ENCODE measurements at regions not wholly inside any gene's neighbourhood (a gene's known extent, or its start where the extent isn't known, plus 50 kb on each side); places are given as distances from the start of the nearest gene placed in this dataset.

DNA sequence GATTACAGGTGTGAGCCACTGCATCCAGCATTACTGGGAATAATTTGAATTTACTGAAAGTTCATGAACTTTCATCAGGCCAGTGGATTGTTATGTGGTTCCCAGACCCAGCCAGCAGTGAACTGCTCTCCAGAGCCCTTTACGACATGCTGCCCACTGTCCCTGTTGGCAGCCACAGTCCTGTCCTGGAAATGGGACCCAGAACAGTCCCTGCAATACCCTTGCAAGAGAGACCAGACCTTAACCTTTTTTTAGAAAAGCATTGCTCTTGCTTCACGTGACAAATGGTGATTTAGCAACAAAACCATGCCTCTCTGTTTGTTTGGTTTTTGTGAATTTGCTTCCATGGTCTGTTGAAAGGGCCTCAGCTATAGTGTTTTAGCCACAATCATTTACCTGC is 367.3 kb upstream of the C2CD4B start:
- no peak overlapping the region for H3K4me3 ChIP-seq (ENCODE audit: low read depth, low read length)

DNA sequence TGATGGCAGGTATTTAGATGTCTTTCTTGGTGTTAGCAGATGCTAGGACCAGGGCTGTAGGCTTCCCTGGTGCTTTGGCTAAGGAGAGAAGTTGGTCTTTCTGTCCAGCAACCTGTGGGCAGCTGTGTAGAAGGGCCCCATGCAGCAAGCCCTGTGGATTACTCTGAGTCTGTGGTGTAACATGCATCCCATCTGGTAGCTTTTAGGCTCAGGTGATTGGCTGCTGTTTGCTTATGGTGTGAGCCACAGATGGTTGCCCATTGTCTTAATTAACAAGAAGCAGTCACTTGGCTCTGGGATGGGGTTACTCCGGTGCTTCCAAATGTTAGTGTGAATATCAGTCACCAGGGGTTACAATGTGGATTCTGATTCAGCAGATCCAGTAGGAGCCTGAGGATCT is 368.6 kb upstream of the C2CD4B start:
- no peak overlapping the region for H3K4me3 ChIP-seq (ENCODE audit: low read depth, low read length)

DNA sequence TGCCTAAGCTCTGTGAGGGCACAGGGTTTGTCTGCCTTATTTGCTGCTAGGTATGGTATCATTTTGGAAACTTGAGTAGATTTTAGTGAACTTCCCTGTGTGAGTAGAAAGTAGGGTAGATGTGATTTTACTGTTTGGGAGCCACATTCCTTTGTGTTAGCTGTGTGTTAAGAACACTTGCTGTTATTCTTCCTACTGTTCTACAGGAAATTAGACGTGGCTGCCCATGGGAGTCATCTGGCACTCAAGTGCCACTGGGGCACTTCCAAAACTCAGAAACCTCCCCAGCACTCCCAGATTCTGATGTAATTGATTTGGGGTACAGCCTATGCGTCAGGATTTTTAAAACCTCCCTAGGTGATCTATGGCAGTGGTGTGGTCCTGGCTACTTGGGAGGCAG is 369.9 kb upstream of the C2CD4B start:
- no peak overlapping the region for H3K4me3 ChIP-seq (ENCODE audit: low read depth, low read length)

DNA sequence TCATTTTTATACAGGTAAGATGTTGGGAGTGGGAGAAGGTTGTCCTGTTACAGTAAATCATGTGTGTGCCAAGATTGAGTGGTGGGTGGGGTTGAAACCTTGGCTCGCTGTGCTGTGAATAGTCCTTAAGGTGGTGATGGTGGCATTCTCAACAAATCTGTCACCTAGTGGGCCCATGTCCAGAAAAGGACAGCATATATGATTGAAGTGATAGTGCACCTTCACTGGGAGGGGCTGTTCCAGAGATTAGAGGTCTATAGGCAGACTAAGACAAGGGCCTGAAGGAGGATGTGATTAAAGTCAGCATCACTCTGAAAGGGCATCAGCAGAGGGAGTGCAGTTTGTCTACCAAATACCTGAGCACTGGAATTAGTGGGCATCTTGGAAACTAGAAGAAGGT is 374.2 kb upstream of the C2CD4B start:
- no peak overlapping the region for H3K4me3 ChIP-seq (ENCODE audit: low read depth, low read length)

DNA sequence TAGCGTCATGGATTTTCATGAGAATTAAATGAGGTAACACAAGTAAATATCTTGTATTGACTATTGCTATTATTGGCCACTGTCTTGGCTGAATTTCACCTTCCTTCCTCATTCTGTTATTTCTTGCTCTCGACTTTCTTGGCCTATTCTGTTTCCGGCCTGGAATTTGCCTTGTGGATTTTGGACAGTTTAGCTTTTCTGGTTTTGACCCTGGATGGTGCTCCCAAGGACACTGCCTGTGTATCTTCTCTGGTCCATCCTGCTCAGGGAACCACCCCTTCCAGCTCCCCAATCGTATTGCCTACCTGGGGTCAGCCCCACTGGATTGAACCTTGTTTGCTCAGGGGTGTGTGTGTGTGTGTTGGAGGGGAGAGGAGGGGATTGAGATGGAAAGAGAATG is 376.2 kb upstream of the C2CD4B start:
- H3K4me3 ChIP-seq (ENCODE audit: low read depth, low read length) = no peak overlapping the region

DNA sequence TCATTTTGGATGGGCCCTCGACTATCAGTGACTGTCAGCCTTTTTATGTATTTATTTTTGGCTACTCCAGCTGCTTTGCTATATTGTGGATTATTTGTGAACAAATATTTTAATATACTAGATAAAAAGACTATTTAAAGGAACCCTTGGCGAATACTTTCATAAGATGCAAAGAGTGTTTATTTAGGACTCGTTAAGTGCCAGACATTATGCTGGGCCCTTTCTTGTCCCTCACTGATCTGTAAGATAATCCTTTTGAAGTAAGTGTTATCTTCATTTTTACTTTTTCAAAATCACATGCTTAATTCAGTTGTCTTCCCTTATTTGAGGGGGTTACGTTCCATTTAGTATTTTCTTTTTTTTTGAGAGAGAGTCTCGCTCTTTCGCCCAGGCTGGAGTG is 376.8 kb upstream of the C2CD4B start:
- H3K4me3 ChIP-seq (ENCODE audit: low read depth, low read length) = no peak overlapping the region

DNA sequence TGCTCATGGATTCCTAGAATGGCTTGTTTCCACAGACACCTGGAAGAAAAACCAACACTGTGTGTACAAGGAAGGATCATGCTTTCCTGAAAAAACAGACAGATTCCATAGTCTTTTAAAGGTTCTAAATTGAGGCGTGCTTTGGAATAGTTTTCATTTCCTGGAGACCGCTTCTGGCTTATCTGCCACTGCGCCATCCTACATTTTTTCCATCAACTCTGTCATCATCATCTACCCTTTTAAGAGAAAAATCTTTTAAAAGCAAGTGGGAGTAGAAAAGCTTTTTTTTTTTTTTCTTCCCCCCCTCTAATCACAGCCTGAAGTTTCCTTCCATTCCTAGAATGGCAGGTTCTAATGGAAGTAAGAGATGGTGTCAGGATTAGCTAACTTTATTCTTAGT is 379.4 kb upstream of the C2CD4B start:
- H3K4me3 ChIP-seq (ENCODE audit: low read depth, low read length) = no peak overlapping the region

DNA sequence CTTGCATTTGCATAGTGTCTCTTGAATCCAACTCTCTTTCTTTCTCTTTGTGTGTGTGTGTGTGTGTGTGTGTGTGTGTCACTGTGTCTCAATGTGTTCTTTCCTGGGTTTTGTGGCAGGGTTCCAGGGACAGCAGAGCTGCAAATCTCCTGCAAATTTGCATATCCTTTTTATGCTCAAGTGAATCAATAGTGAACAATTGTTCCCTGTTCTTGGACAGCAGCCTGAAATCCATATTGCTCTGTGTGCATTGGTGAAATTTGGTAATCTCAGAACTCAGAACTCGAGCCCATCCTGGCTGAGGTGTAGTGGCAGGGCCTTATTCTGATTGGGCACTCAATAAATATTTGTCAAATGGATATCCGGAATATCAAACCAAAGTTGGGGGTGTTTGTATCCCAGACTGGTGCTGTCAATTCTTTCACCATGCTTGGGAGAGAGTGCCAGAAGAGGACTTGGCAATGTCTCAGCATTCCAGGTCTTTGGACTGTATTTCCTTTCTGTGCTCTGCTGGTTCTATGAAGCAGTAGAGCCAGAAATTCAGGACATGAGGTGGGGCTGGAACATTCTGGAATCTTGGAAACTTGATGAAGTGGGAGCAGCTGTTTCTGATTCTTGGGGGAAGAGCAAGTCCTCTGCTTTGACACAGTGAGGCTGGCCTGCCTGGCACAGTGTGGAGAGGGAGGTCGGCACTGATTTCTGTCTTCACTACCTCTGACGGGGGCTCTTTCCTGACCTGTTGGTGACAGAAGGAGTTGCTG is 380.6 kb upstream of the C2CD4B start:
- H3K4me3 ChIP-seq (ENCODE audit: low read depth, low read length) = no peak overlapping the region

DNA sequence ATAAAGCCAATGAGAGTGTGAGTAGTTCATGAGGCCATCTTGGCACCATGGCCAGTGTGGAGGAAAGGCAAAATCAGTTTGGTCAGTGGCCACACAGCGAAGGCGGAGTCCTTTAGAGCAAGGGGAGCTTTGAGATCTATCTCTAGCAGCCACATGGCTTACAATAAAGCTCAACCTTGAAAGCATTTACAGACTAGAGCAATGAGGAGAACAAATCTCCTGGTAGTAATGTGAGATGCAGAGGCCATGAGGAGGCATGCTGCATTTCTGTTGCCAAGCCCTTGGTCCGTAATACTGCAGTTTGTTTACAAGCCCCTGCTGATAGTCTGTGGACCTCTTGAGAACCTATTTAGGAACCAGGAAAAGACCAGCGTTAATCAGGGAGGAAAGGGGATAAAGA is 381.5 kb upstream of the C2CD4B start:
- H3K4me3 ChIP-seq (ENCODE audit: low read depth, low read length) = no peak overlapping the region

DNA sequence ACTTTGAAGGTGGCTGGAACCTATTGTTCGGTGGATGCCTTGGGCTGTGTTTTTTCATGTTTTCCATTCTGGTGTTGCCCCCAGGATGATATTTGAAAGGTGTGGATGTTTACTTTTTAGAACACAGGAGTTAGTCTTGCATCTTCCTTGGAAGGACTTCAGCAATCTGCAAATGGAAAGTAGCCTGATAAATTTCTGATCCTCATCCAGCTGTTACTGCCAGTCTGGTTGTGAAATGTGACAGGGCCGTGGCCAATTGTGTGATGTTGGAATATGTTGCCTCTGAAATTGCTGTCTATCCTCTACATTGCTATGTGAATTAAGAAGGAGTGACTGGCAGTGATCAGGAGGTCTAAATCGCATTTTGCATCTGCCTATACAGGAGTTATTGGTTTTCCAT is 382.5 kb upstream of the C2CD4B start:
- H3K4me3 ChIP-seq (ENCODE audit: low read depth, low read length) = no peak overlapping the region

DNA sequence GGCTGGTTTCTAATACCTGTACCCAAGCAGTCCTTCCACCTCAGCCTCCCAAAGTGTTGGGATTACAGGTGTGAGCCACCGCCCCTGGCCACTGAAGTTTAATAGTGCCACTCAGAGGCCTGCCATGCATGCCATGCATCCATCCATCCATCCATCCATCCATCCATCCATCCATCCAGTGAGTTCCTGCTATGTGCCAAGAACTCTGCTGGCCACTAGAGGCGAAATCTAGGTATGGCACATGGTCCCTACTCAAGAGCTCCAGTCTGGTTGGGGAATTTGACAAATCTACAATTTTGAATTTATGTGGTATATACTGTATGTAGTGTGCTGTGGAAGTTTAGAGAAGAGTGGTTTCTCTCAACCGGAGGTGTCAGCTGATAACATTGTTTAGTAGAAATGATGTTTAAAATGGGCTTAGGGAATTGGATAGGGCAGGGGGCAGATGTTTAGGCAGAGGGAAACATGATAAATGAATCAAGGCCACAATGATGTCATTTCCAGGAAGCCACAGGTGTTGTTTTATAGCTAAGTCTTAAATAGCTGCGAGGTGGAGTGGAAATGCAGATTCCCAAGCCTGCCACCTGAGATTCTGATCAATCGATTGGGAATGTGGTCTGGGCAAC is 384.4 kb upstream of the C2CD4B start:
- no peak overlapping the region for H3K4me3 ChIP-seq (ENCODE audit: low read depth, low read length)

DNA sequence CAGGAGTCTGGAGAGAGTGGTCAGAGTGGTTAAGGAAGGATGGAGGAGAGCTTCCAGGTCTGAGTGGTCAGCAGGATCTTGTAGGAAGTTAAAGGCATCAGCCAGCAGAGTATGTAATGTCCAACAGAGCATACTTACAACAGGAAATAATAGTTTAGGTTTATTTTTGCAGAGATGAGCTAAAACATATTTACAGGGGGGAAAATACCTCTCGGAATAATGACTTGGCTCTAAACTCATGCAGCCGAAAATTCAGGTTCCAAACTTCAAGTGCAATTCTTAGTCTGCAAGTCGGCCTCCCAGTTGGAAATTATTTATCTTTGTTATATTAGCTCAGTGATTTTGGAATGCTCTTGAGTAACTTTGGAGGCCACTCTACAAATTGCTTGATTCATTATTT is 385.0 kb upstream of the C2CD4B start:
- no peak overlapping the region for H3K4me3 ChIP-seq (ENCODE audit: low read depth, low read length)

DNA sequence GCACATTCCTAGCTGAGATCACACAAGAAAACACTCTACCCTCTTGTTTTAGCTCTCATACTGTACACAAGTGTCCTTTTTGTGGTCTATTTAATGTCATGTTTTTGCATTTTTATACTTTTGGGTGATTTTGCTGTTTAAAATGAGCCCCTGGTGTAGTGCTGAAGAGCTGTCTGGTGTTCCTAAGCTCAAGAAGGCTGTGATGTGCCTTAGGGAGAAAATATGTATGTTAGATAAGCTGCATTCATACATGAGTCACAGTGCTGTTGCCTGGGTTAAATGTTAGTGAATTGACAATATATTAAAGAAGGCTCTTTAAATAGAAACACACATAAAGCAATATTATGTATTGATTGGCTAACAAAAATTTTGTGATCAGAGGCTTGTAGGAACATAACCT is 387.4 kb upstream of the C2CD4B start:
- no peak overlapping the region for H3K4me3 ChIP-seq (ENCODE audit: low read depth, low read length)

DNA sequence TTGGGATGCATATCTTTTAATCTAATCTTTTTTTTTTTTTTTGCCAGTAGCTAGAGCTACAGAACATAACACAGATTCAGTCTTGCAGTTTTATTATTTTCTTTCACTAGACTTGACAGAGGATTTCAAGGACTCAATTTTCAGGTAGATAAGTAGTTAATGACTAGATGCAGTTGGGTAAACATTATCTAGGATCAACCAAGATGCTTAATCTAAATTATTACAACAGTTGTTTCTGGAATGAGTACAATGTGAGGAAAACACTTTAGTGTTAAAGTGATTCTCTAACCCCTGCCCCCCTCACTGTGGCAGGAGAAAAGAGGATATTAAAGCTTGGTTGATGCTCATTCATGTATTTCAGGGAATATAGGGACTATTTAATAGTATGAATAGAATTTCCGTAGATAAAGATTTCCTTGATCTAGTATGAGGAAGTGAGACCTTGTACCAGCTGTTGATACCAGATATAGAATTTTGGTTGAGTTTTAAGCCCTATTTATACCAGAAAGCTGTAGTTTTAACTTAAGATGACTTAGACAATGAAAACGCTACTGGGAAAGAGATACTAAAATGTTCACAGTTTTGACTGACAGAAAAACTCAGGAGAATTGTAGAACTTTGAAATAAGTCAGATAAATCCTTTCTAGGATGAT is 389.0 kb upstream of the C2CD4B start:
- H3K4me3 ChIP-seq (ENCODE audit: low read depth, low read length) = no peak overlapping the region

DNA sequence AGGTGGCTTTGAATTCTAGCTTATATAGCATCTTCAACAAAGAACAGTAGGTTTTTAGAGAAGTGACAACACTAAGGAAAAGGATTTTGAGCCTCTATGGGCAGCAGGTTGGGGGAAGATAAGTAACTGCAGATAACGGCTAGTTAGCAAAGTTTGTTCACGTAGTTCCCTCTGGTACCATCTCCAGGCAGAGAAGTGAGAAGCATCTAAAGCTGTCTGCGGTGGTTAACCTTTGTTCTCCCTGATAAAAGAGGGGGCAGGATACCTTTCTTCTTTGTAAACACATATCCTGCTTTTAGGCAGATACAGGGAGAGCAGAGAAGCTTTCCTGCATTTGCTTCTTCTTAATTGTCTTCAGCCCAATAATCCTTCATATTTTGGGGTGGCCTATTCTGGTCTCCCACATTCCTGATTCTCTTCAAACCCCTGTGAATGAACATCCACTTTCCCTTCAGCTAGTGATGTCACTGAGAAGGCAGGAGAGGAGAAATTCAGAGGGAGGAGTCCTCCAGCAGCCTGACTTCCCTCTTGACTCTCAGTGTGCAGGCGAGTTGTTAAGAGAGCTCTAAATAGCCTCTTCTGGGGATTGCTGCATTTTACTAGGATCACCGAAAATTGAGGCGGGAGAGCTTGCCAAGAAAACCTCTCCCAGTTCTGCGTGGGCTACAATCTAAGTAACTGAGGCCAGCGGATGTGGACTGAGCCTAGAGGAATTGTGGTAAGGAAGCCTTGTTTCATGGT is 393.7 kb upstream of the C2CD4B start:
- no peak overlapping the region for H3K4me3 ChIP-seq (ENCODE audit: low read depth, low read length)

DNA sequence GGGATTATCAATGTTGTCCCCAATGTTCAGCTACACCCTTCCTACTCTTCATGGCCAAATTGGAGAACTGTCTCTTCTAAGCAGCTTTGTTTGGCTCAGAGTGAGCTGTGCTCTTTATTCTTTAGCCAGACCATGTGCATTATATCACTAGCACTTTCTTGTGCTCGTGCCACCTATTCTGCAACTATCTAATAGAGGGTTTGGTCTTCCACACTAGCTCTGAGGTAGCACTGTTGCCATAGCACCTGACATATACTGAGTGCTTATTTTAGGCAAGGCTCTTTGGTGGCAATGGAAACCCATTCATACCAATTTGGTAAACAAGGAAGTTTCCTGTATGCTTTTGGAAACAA is 394.3 kb upstream of the C2CD4B start:
- no peak overlapping the region for H3K4me3 ChIP-seq (ENCODE audit: low read depth, low read length)

DNA sequence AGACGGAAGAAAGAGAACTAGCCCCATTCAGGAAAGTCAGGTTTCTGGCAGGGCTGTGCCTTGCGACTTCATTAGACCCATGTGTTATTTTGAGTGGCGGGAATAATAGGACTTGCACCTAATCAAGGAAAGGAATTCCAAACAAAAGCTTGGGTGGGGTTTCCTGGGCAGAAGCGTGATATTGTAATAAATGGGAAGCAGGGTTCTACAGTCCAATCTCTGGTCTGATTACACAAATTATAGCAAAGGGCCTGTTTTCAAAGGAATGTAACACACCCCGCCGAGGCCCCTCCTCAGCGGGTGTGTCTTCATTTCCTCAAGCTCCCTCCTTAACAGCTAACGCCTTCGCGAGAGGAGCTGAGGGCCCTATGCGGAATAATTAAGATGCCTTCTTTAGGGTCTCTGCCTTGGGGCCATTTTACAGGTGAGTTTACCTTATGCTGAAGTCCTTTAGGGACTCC is 396.0 kb upstream of the C2CD4B start:
- H3K4me3 ChIP-seq (ENCODE audit: low read depth, low read length) = no peak overlapping the region

DNA sequence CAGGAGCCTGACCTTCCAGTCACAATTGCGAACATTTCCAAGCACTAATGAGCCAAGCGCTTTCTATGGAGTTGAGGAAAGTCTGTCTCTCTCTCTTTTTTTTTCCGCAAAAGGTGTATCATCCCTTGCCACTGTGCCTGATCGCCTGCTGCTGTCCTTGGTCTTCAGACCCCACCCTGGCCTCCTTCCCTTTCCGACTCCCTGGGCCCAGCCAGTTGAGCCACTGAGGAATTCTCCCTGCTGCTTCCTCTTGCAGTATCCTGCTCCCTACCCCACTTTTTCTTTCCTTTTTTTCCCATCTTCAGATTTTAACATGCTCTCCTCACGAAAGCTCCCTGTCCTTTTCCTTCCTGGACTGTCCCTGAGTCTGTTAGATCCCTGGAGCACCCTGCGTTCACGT is 396.5 kb upstream of the C2CD4B start:
- no peak overlapping the region for H3K4me3 ChIP-seq (ENCODE audit: low read depth, low read length)

DNA sequence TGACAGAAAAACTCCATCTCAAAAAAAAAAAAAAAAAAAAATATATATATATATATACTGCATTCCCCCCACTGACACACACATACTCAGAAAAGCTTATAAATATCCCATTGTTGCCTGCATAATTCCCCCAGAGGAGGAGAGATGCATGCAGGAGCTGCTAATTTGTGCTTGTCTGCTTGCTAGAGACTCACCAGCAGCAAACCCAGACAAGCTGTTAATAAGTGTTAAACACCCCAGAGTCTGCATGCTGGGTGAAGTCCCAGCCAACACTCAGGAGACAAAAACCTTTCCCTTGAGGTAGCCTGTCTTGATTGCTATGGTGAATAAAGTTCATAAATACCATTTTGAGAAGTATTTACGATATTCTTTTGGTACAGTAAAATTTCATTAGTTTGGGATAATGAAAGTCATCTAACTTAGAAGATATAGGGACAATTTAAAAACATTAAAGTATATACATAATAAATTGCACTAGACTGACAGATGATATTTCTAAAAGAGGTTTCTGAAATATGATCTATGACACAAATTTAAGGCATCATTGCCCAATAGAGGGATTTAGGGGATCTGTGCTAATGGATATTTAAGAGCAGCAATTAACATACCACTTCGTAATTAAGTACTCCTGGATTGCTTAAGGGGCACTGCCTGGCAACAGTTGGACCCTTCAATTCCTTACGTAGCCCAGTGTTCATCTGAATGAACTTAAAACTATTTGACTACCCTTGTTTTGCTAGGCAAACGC is 400.0 kb upstream of the C2CD4B start:
- H3K4me3 ChIP-seq (ENCODE audit: low read depth, low read length) = no peak overlapping the region

DNA sequence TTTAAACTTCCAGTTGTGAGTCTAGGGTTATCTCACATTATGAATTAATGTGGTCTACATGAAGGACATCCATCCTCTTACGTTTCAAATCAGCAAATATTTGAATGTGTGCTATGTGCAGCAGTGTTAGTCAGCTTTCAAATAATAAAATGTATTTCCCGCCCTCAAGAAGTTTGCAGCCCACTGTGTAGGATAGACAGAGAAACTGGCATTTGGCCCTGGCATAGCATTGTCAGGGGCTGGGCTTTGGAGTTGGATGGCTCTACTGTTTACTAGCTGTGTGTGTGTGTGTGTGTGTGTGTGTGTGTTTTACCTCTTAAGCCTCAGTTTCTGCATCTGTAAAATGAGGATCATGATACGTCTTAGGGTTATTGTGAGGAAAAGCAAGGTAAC is 400.5 kb upstream of the C2CD4B start:
- H3K4me3 ChIP-seq (ENCODE audit: low read depth, low read length) = no peak overlapping the region

DNA sequence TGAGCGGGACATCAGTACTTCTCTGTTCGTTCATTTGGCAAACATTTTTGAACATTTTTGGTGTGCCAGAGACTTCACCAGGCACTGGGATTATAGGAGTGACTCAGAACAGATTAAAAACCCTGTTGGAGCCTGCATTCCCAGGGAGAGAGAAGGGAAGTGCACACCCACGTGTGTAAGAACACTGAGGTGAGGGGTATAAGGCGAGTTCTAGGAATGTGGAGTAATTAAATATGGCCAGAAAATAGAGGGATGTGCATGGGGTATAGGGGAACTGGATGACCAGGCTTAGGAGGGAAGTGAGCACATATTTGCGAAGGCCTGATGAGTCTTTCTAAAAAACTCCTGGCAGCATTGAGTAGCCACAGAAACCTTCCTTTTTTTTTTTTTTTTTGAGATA is 401.2 kb upstream of the C2CD4B start:
- no peak overlapping the region for H3K4me3 ChIP-seq (ENCODE audit: low read depth, low read length)
